HepG2 (cell line): ENCODE measurements at regions not wholly inside any gene's neighbourhood (a gene's known extent, or its start where the extent isn't known, plus 50 kb on each side); places are given as distances from the start of the nearest gene placed in this dataset.
"Not testable (repeated sequence)": the region's sequence is repeated elsewhere in the genome, so short reads cannot be mapped to it uniquely, and the experiment has no call there.

Source experiments
- ATAC-seq: fragments of 200-7000 bp; cut with Tn5 transposase; 3 replicates; pipeline ENCODE4 v1.9.1; 2020; ENCODE audit warnings: mild to moderate bottlenecking, moderate library complexity
- BruUV-seq: library from RNA; stranded (reverse); fragments of 400-500 nt; replicated peaks from 2 replicates; lab custom pipeline; 2021; lab: Mats Ljungman, UMichigan
- CTCF ChIA-PET: fragments of 300-600 bp; formaldehyde crosslinking; extraction: SDS; loops from one replicate; lab custom pipeline; 2021; ENCODE audit warnings: low total read pairs, inconsistent platforms, low intra/inter-chr PET ratio; lab: Yijun Ruan, JAX
- POLR2A ChIA-PET: fragments of 350-600 bp; sonication (Branson Sonifier 250); formaldehyde crosslinking; loops from one replicate; lab custom pipeline; 2020; ENCODE audit warnings: antibody characterized with exemption, inconsistent platforms; lab: Yijun Ruan, JAX
- DNase-seq: peaks from one replicate; pipeline ENCODE4 v3.0.0-alpha.2; 2015; ENCODE audit warnings: low spot score
- FAIRE-seq: peaks from 3 replicates; lab custom pipeline; 2011; peaks lifted over from hg19 to GRCh38; lab: Jason Lieb, UNC
- H2AFZ ChIP-seq: one replicate; pipeline ENCODE4 v1.6.1; 2011; ENCODE audit warnings: low read length, inconsistent platforms
- H3K27ac ChIP-seq: fragments of 300-600 bp; 3 replicates; pipeline ENCODE4 v1.8.0; 2011; ENCODE audit warnings: mixed run types, mild to moderate bottlenecking, mixed read lengths, low read length, inconsistent platforms; ENCODE audit not compliant: insufficient read depth; ENCODE audit errors: extremely low read length
- H3K27me3 ChIP-seq, 2 experiments: fragments of 200-600 bp in 1 of 2; 2 replicates in 1 of 2; 3 replicates in 1 of 2; pipeline versions ENCODE4 v1.6.0 to v1.8.0; 2011; ENCODE audit warnings: low read length in 2 of 2, mild to moderate bottlenecking in 2 of 2, moderate library complexity in 2 of 2, inconsistent platforms in 1 of 2; ENCODE audit not compliant: insufficient read depth in 2 of 2, control insufficient read depth in 1 of 2
- H3K36me3 ChIP-seq, 2 experiments: fragments of 200-600 bp in 1 of 2; replicated peaks in 1 of 2; 2 replicates in 1 of 2; 3 replicates in 1 of 2; pipeline versions ENCODE4 v1.5.1 to v1.8.0; 2011; ENCODE audit warnings: low read length in 2 of 2, inconsistent platforms in 1 of 2; ENCODE audit not compliant: insufficient read depth in 2 of 2, control insufficient read depth in 1 of 2
- H3K4me1 ChIP-seq: 2 replicates; pipeline ENCODE4 v1.5.1; 2012; ENCODE audit warnings: low read length, inconsistent platforms; ENCODE audit not compliant: insufficient read depth
- H3K4me2 ChIP-seq: 2 replicates; pipeline ENCODE4 v1.6.0; 2011; ENCODE audit warnings: low read depth, low read length, inconsistent platforms
- H3K4me3 ChIP-seq, 3 experiments: fragments of 200-600 bp in 1 of 3; sonication (generic), shearing (Covaris generic) in 1 of 3; replicated peaks in 1 of 3; 2 replicates each; pipeline ENCODE4 v1.5.1; 2011 to 2016; ENCODE audit warnings: low read length in 3 of 3, inconsistent platforms in 2 of 3, low read depth in 2 of 3, mild to moderate bottlenecking in 2 of 3, control low read depth in 1 of 3, mixed read lengths in 1 of 3; ENCODE audit not compliant: insufficient read depth in 1 of 3
- H3K79me2 ChIP-seq: one replicate; pipeline ENCODE4 v1.6.1; 2011; ENCODE audit warnings: low read length, inconsistent platforms; ENCODE audit not compliant: insufficient read depth
- H3K9ac ChIP-seq: 2 replicates; pipeline ENCODE4 v1.6.0; 2011; ENCODE audit warnings: mild to moderate bottlenecking, low read depth, low read length, inconsistent platforms; ENCODE audit not compliant: insufficient read depth
- H3K9me3 ChIP-seq: 2 replicates; pipeline ENCODE4 v1.5.1; 2012; ENCODE audit warnings: mild to moderate bottlenecking, low read length
- H4K20me1 ChIP-seq: 2 replicates; pipeline ENCODE4 v1.6.0; 2011; ENCODE audit warnings: inconsistent platforms, mild to moderate bottlenecking, low read length, moderate library complexity; ENCODE audit not compliant: insufficient read depth
- WGBS: methylation state at CpG from one replicate; pipeline ENCODE4 v1.1.6; 2017; ENCODE audit warnings: low lambda C conversion rate; 5-methylcytosine and 5-hydroxymethylcytosine counted together
- in situ Hi-C: cut with HindIII; loops from 2 replicates; pipeline ENCODE4 v1.10.0; 2017; ENCODE audit warnings: low pct_unique_long_range_greater_than_20kb; ENCODE audit not compliant: extremely low pct_ligation_motif_present
- intact Hi-C: fragments of 100-400 bp; cut with micrococcal nuclease; formaldehyde crosslinking; loops from one replicate; pipeline ENCODE4 v1.10.0; 2022; ENCODE audit not compliant: unreplicated experiment

GRCh38 chr14:19052977-19053376 is 85.7 kb downstream of the POTEM start:
- H3K27ac ChIP-seq, H3K9ac ChIP-seq, intact Hi-C loops, H3K9me3 ChIP-seq, H3K27me3 ChIP-seq, H4K20me1 ChIP-seq, H3K4me2 ChIP-seq, POLR2A ChIA-PET, FAIRE-seq, CTCF ChIA-PET, in situ Hi-C loops, H2AFZ ChIP-seq, H3K4me1 ChIP-seq, H3K36me3 ChIP-seq, H3K4me3 ChIP-seq, BruUV-seq, DNase-seq, H3K79me2 ChIP-seq: not testable (repeated sequence)
- ATAC-seq = peak; percentile 76
- no CpG with 5 or more reads among the region's 15 CpGs for WGBS

GRCh38 chr14:19053426-19054050 is 86.3 kb downstream of the POTEM start:
- intact Hi-C loops, CTCF ChIA-PET, DNase-seq, H3K9me3 ChIP-seq, H3K27ac ChIP-seq, BruUV-seq, H3K9ac ChIP-seq, H3K27me3 ChIP-seq, H3K36me3 ChIP-seq, POLR2A ChIA-PET, in situ Hi-C loops, FAIRE-seq, H3K4me2 ChIP-seq, H3K4me3 ChIP-seq, H4K20me1 ChIP-seq, H3K79me2 ChIP-seq, H3K4me1 ChIP-seq, H2AFZ ChIP-seq: not testable (repeated sequence)
- no CpG with 5 or more reads among the region's 27 CpGs for WGBS
- peak; percentile 96 for ATAC-seq

- H3K36me3 ChIP-seq, DNase-seq, H3K27ac ChIP-seq, CTCF ChIA-PET, in situ Hi-C loops, H3K9me3 ChIP-seq, H4K20me1 ChIP-seq, H3K4me1 ChIP-seq, H2AFZ ChIP-seq, FAIRE-seq, H3K9ac ChIP-seq, BruUV-seq, POLR2A ChIA-PET, H3K27me3 ChIP-seq, H3K79me2 ChIP-seq, intact Hi-C loops: not testable (repeated sequence)
- peak overlapping the region; percentile 86 for H3K4me2 ChIP-seq
- WGBS = 20% methylated on average over 1 of the region's 27 CpGs
- peak overlapping the region; percentile 21 to 60 (median 43); a peak in 4 of 6 replicates for H3K4me3 ChIP-seq
- peak; percentile 50 for ATAC-seq
Observed at GRCh38 chr14:19054108-19054721, 87.0 kb downstream of the POTEM start.

GRCh38 chr14:19054934-19055333 is 87.7 kb downstream of the POTEM start:
- BruUV-seq, CTCF ChIA-PET, H3K9me3 ChIP-seq, H3K79me2 ChIP-seq, FAIRE-seq, in situ Hi-C loops, H4K20me1 ChIP-seq, H3K4me1 ChIP-seq, H3K36me3 ChIP-seq, H2AFZ ChIP-seq, H3K4me3 ChIP-seq, intact Hi-C loops, DNase-seq, H3K9ac ChIP-seq, H3K27me3 ChIP-seq, H3K4me2 ChIP-seq, H3K27ac ChIP-seq, POLR2A ChIA-PET: not testable (repeated sequence)
- 13% methylated on average over 1 of the region's 20 CpGs for WGBS
- peak; percentile 80 for ATAC-seq
